SU-DHL-6 (cell line): ENCODE measurements at regions not wholly inside any gene's neighbourhood (a gene's known extent, or its start where the extent isn't known, plus 50 kb on each side); places are given as distances from the start of the nearest gene placed in this dataset.

Source experiments
- H2AFZ ChIP-seq: fragments of 200-600 bp; sonication (generic); 2 replicates; pipeline ENCODE4 v1.6.1; 2014; ENCODE audit warnings: low read depth, mild to moderate bottlenecking, moderate library complexity, mixed read lengths, antibody characterized with exemption, low read length; ENCODE audit not compliant: severe bottlenecking
- H3F3A ChIP-seq: fragments of 200-600 bp; shearing (Covaris generic); 2 replicates; pipeline ENCODE4 v1.6.0; 2016; ENCODE audit warnings: antibody characterized with exemption, mild to moderate bottlenecking; ENCODE audit not compliant: insufficient read depth
- H3K27ac ChIP-seq: fragments of 200-600 bp; sonication (generic); 2 replicates; pipeline ENCODE4 v1.5.1; 2016; ENCODE audit warnings: low read depth, mild to moderate bottlenecking, low read length, moderate library complexity, mixed read lengths
- H3K27me3 ChIP-seq: fragments of 200-600 bp; sonication (generic), shearing (Covaris generic); 2 replicates; pipeline ENCODE4 v1.6.0; 2014; ENCODE audit warnings: mild to moderate bottlenecking, low read length
- H3K36me3 ChIP-seq: fragments of 200-600 bp; sonication (generic); 2 replicates; pipeline ENCODE4 v1.6.1; 2014; ENCODE audit warnings: mild to moderate bottlenecking, low read length, mixed read lengths
- H3K4me2 ChIP-seq: fragments of 300-600, 200-600 bp; shearing (Covaris generic), sonication (generic); 2 replicates; pipeline ENCODE4 v1.6.0; 2014; ENCODE audit warnings: low read length, low read depth, mild to moderate bottlenecking; ENCODE audit not compliant: poor library complexity, severe bottlenecking
- H3K4me3 ChIP-seq: fragments of 200-600 bp; sonication (generic); 2 replicates; pipeline ENCODE4 v1.5.1; 2014; ENCODE audit warnings: antibody characterized with exemption, low read length, mild to moderate bottlenecking, mixed read lengths; ENCODE audit not compliant: insufficient read depth, poor library complexity, severe bottlenecking
- H3K79me2 ChIP-seq: fragments of 200-600 bp; sonication (generic); 2 replicates; pipeline ENCODE4 v1.6.1; 2014; ENCODE audit warnings: mild to moderate bottlenecking, low read length, moderate library complexity; ENCODE audit not compliant: insufficient read depth
- H3K9ac ChIP-seq: fragments of 200-600 bp; sonication (generic); 2 replicates; pipeline ENCODE4 v1.7.0; 2014; ENCODE audit warnings: mild to moderate bottlenecking, low read length
- H3K9me2 ChIP-seq: fragments of 200-600 bp; sonication (generic); replicated peaks from 2 replicates; pipeline ENCODE4 v1.6.1; 2014; ENCODE audit warnings: low read length; ENCODE audit not compliant: insufficient read depth
- H3K9me3 ChIP-seq: fragments of 200-600 bp; sonication (generic); 2 replicates; pipeline ENCODE4 v1.6.1; 2014; ENCODE audit warnings: low read length, mixed read lengths; ENCODE audit not compliant: insufficient read depth
- H4K20me1 ChIP-seq: fragments of 200-600 bp; sonication (generic); 2 replicates; pipeline ENCODE4 v1.6.1; 2014; ENCODE audit warnings: low read depth, mild to moderate bottlenecking, antibody characterized with exemption, low read length, moderate library complexity, mixed read lengths
- CTCF ChIP-seq: fragments of 200-600 bp; sonication (generic); IDR thresholded peaks from one replicate; pipeline ENCODE4 v1.5.1; 2017; ENCODE audit warnings: antibody characterized with exemption, mild to moderate bottlenecking, low read length, moderate library complexity; ENCODE audit not compliant: insufficient read depth, poor library complexity, severe bottlenecking
- EZH2phosphoT487 ChIP-seq: fragments of 200-600 bp; sonication (generic), shearing (Covaris generic); conservative IDR thresholded peaks from 2 replicates; pipeline ENCODE4 v1.6.1; 2018; ENCODE audit warnings: mild to moderate bottlenecking, antibody characterized with exemption, low read length, moderate library complexity, mixed read lengths

- H3K36me3 ChIP-seq = no peaks in the 10 kb centered on the region
These were observed 243.7 kb upstream of the DPYD start for GRCh38 chr1:98164509-98164908.

GRCh38 chr1:98157524-98158313 lies 236.9 kb upstream of the DPYD start:
- H3K27me3 ChIP-seq = no peaks in the 10 kb centered on the region
- no peak overlapping the region for H3K4me3 ChIP-seq
- H2AFZ ChIP-seq = no peak overlapping the region
- H3K36me3 ChIP-seq = no peaks in the 10 kb centered on the region
- no peaks in the 10 kb centered on the region for H4K20me1 ChIP-seq
- H3K9me2 ChIP-seq = no peaks in the 10 kb centered on the region
- no peak overlapping the region for H3K4me2 ChIP-seq
- H3K27ac ChIP-seq = no peak overlapping the region
- no peaks in the 10 kb centered on the region for H3K9me3 ChIP-seq
- H3F3A ChIP-seq = no peaks in the 10 kb centered on the region
- no peak overlapping the region for H3K9ac ChIP-seq
- no peaks in the 10 kb centered on the region for H3K79me2 ChIP-seq
- TF ChIP-seq EZH2phosphoT487 (no peak), CTCF (no peak)

More at GRCh38 chr1:98164509-98164908, 243.7 kb upstream of the DPYD start:
- Histone ChIP-seq H3K9ac (no peak overlapping the region), H3K4me3 (no peak overlapping the region), H3K4me2 (no peak overlapping the region), H3K9me3 (no peaks in the 10 kb centered on the region), H3K27me3 (no peaks in the 10 kb centered on the region), H2AFZ (no peak overlapping the region), H3K9me2 (no peaks in the 10 kb centered on the region), H3K79me2 (no peaks in the 10 kb centered on the region), H3K27ac (no peak overlapping the region), H3F3A (no peaks in the 10 kb centered on the region), H4K20me1 (no peaks in the 10 kb centered on the region)
- no peak for TF ChIP-seq CTCF
- no peak for TF ChIP-seq EZH2phosphoT487

GRCh38 chr1:98147280-98147679 lies 226.4 kb upstream of the DPYD start:
- TF ChIP-seq CTCF = no peak
- no peak for TF ChIP-seq EZH2phosphoT487

More at GRCh38 chr1:98147280-98147679, 226.4 kb upstream of the DPYD start:
- H3K9ac ChIP-seq = no peak overlapping the region
- no peaks in the 10 kb centered on the region for H3K79me2 ChIP-seq
- no peaks in the 10 kb centered on the region for H3F3A ChIP-seq
- no peaks in the 10 kb centered on the region for H3K36me3 ChIP-seq
- H3K4me2 ChIP-seq = no peak overlapping the region
- H2AFZ ChIP-seq = no peak overlapping the region
- H4K20me1 ChIP-seq = no peaks in the 10 kb centered on the region
- no peaks in the 10 kb centered on the region; the same call in 1 of the 2 replicates for H3K9me2 ChIP-seq
- no peak overlapping the region for H3K4me3 ChIP-seq
- no peaks in the 10 kb centered on the region for H3K9me3 ChIP-seq
- no peak overlapping the region for H3K27ac ChIP-seq
- no peaks in the 10 kb centered on the region for H3K27me3 ChIP-seq
